ENCODE measurements at regions not wholly inside any gene's neighbourhood (a gene's known extent, or its start where the extent isn't known, plus 50 kb on each side); places are given as distances from the start of the nearest gene placed in this dataset.

GRCh38 chr2:41907141-41907540, 140.7 kb upstream of the PKDCC start:
- TF ChIP-seq POLR2A (IDR thresholded peaks at IDR 0.05), result no peak
- no peak for TF ChIP-seq CTCF (IDR thresholded peaks at IDR 0.05)
- no peak overlapping the region for H3K4me3 ChIP-seq
- no peaks in the 10 kb centered on the region for H3K9me3 ChIP-seq
- H3K4me1 ChIP-seq, result peaks cover 0 to 11% (median 3%) of the 10 kb centered on the region in 3 donors
- H3K27ac ChIP-seq, result no peak overlapping the region
- intact Hi-C loops (cut with DNase I), result no loop called here
- peaks cover 0 to 50% (median 0%) of the 10 kb centered on the region in 4 donors for H3K27me3 ChIP-seq
- WGBS, 2 donors, result 92 to 94% methylated on average over 6 of the region's 6 CpGs
- DNase-seq, result no peak
- H3K36me3 ChIP-seq, result no peaks in the 10 kb centered on the region

GRCh38 chr2:41907771-41908207, 140.0 kb upstream of the PKDCC start:
- DNase-seq, result no peak
- no peaks in the 10 kb centered on the region for H3K9me3 ChIP-seq
- WGBS, 2 donors, result 77 to 85% methylated on average over 4 of the region's 4 CpGs

GRCh38 chr2:41908349-41908748, 139.5 kb upstream of the PKDCC start:
- Histone ChIP-seq H3K4me3 (no peak overlapping the region), H3K36me3 (no peaks in the 10 kb centered on the region), H3K27ac (no peak overlapping the region), H3K9me3 (no peaks in the 10 kb centered on the region), H3K27me3 (peaks cover 0 to 40% (median 0%) of the 10 kb centered on the region in 4 donors), H3K4me1 (peaks cover 0 to 23% (median 3%) of the 10 kb centered on the region in 3 donors)
- no peak for DNase-seq
- TF ChIP-seq POLR2A (IDR thresholded peaks at IDR 0.05) (no peak), CTCF (IDR thresholded peaks at IDR 0.05) (no peak)
- intact Hi-C loops (cut with DNase I), result no loop called here

More at GRCh38 chr2:41907771-41908207, 140.0 kb upstream of the PKDCC start:
- no peak overlapping the region for H3K27ac ChIP-seq
- no peak overlapping the region for H3K4me3 ChIP-seq
- H3K36me3 ChIP-seq, result no peaks in the 10 kb centered on the region
- peaks cover 0 to 18% (median 3%) of the 10 kb centered on the region in 3 donors for H3K4me1 ChIP-seq
- intact Hi-C loops (cut with DNase I), result no loop called here
- TF ChIP-seq CTCF (IDR thresholded peaks at IDR 0.05) (no peak), POLR2A (IDR thresholded peaks at IDR 0.05) (no peak)
- peaks cover 0 to 45% (median 0%) of the 10 kb centered on the region in 4 donors for H3K27me3 ChIP-seq

GRCh38 chr2:41909584-41909983, 138.2 kb upstream of the PKDCC start:
- peaks cover 0 to 29% (median 0%) of the 10 kb centered on the region in 4 donors for H3K27me3 ChIP-seq
- no peaks in the 10 kb centered on the region for H3K36me3 ChIP-seq
- H3K4me3 ChIP-seq, result no peak overlapping the region
- TF ChIP-seq CTCF (IDR thresholded peaks at IDR 0.05) (no peak), POLR2A (IDR thresholded peaks at IDR 0.05) (no peak)
- no peaks in the 10 kb centered on the region for H3K9me3 ChIP-seq
- DNase-seq, result no peak
- peaks cover 0 to 23% (median 3%) of the 10 kb centered on the region in 3 donors for H3K4me1 ChIP-seq
- WGBS, 2 donors, result 52 to 58% methylated on average over 4 of the region's 4 CpGs
- no peak overlapping the region for H3K27ac ChIP-seq
- intact Hi-C loops (cut with DNase I), result no loop called here

GRCh38 chr2:41910126-41910525, 137.7 kb upstream of the PKDCC start:
- Histone ChIP-seq H3K9me3 (no peaks in the 10 kb centered on the region), H3K4me3 (no peak overlapping the region), H3K4me1 (peaks cover 0 to 23% (median 3%) of the 10 kb centered on the region in 3 donors), H3K36me3 (no peaks in the 10 kb centered on the region), H3K27me3 (peaks cover 0 to 32% (median 0%) of the 10 kb centered on the region in 4 donors), H3K27ac (no peak overlapping the region)
- TF ChIP-seq POLR2A (IDR thresholded peaks at IDR 0.05), result no peak
- no peak for TF ChIP-seq CTCF (IDR thresholded peaks at IDR 0.05)
- no peak for DNase-seq
- 88% methylated on average over 1 of the region's 1 CpG; no CpG with 5 or more reads in 1 of the 2 donors for WGBS, 2 donors
- intact Hi-C loops (cut with DNase I), result no loop called here

Data from esophagus squamous epithelium (tissue), 5 donors.